SK-N-SH treated with all-trans-retinoic acid at 6 μM for 48 hours (cell line): ENCODE measurements at regions not wholly inside any gene's neighbourhood (a gene's known extent, or its start where the extent isn't known, plus 50 kb on each side); places are given as distances from the start of the nearest gene placed in this dataset.
"Not testable (repeated sequence)": the region's sequence is repeated elsewhere in the genome, so short reads cannot be mapped to it uniquely, and the experiment has no call there.

Experiments used
- BACH2 ChIP-seq: fragments of 250-450 bp; sonication (Bioruptor Pico); IDR thresholded peaks from 2 replicates; pipeline ENCODE4 v1.9.0; 2021; ENCODE audit warnings: mild to moderate bottlenecking, borderline replicate concordance
- ESRRG ChIP-seq: fragments of 250-450 bp; sonication (Bioruptor Pico); IDR thresholded peaks from 2 replicates; pipeline ENCODE4 v1.6.1; 2021; ENCODE audit warnings: mild to moderate bottlenecking
- ISL1 ChIP-seq: fragments of 250-450 bp; sonication (Bioruptor Pico); IDR thresholded peaks from 2 replicates; pipeline ENCODE4 v2.1.2; 2022; ENCODE audit warnings: mild to moderate bottlenecking, moderate library complexity
- TF ChIP-seq, protein P1 (sequence below): fragments of 250-450 bp; sonication (Bioruptor Pico); IDR thresholded peaks from 2 replicates; pipeline ENCODE4 v1.5.1; 2020; ENCODE audit warnings: low read depth, mild to moderate bottlenecking, moderate library complexity
- TF ChIP-seq, protein P2 (sequence below): fragments of 250-450 bp; sonication (Bioruptor Pico); IDR thresholded peaks from 2 replicates; pipeline ENCODE4 v1.8.0; 2020; ENCODE audit warnings: mild to moderate bottlenecking, moderate library complexity, borderline replicate concordance

DNA sequence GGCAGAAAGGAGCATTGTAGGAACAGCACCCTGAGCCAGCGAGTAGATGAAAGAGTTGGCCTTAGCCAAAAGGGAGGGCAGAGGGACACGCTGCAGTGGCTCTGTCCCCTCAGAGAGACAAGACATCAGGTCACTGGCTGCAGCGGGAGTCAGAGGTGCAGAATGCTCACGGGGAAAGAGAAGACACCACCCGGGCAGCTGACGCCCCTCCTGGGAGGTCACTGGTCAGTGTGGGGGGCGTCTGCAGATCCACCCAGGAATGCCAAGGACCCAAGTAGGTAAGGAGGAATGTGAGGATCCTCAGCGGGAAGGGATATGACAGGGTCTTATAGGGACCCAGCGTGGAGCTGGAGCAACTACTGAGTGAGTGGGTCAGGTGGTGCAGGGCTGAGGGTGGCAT is 923.9 kb downstream of the TUBA3C start:
- TF ChIP-seq ESRRG; BACH2 (CRISPR knock-in tag); ISL1: not testable (repeated sequence)
- TF ChIP-seq, protein P1, sequence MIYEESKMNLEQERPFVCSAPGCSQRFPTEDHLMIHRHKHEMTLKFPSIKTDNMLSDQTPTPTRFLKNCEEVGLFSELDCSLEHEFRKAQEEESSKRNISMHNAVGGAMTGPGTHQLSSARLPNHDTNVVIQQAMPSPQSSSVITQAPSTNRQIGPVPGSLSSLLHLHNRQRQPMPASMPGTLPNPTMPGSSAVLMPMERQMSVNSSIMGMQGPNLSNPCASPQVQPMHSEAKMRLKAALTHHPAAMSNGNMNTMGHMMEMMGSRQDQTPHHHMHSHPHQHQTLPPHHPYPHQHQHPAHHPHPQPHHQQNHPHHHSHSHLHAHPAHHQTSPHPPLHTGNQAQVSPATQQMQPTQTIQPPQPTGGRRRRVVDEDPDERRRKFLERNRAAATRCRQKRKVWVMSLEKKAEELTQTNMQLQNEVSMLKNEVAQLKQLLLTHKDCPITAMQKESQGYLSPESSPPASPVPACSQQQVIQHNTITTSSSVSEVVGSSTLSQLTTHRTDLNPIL: not testable (repeated sequence)
- TF ChIP-seq, protein P2, sequence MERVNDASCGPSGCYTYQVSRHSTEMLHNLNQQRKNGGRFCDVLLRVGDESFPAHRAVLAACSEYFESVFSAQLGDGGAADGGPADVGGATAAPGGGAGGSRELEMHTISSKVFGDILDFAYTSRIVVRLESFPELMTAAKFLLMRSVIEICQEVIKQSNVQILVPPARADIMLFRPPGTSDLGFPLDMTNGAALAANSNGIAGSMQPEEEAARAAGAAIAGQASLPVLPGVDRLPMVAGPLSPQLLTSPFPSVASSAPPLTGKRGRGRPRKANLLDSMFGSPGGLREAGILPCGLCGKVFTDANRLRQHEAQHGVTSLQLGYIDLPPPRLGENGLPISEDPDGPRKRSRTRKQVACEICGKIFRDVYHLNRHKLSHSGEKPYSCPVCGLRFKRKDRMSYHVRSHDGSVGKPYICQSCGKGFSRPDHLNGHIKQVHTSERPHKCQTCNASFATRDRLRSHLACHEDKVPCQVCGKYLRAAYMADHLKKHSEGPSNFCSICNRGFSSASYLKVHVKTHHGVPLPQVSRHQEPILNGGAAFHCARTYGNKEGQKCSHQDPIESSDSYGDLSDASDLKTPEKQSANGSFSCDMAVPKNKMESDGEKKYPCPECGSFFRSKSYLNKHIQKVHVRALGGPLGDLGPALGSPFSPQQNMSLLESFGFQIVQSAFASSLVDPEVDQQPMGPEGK (CRISPR knock-in tag): not testable (repeated sequence)
